ENCODE measurements at regions not wholly inside any gene's neighbourhood (a gene's known extent, or its start where the extent isn't known, plus 50 kb on each side); places are given as distances from the start of the nearest gene placed in this dataset.

GRCh38 chr2:226607379-226607778, 192.2 kb downstream of the IRS1 start:
- Histone ChIP-seq H3K27me3 (ENCODE audit: insufficient read depth, low read length) (no peaks in the 10 kb centered on the region), H2AFZ (ENCODE audit: low read length) (no peak overlapping the region), H3K4me3 (ENCODE audit: low read depth, low read length, poor library complexity, severe bottlenecking) (no peak overlapping the region), H3K9me3 (ENCODE audit: low read length) (no peaks in the 10 kb centered on the region), H3K79me2 (ENCODE audit: insufficient read depth, low read length) (no peaks in the 10 kb centered on the region), H3K4me2 (ENCODE audit: low read length) (no peak overlapping the region), H3K9me2 (ENCODE audit: low read depth, low read length) (no peaks in the 10 kb centered on the region), H3K9ac (ENCODE audit: low read length) (no peak overlapping the region), H3K4me1 (ENCODE audit: insufficient read depth, low read length, severe bottlenecking) (no peaks in the 10 kb centered on the region), H4K20me1 (ENCODE audit: insufficient read depth, low read length) (no peaks in the 10 kb centered on the region), H3K36me3 (ENCODE audit: insufficient read depth, low read length) (no peaks in the 10 kb centered on the region), H3K27ac (ENCODE audit: low read depth, low read length, poor library complexity, severe bottlenecking) (no peak overlapping the region), H3F3A (ENCODE audit: insufficient read depth, low read length) (no peaks in the 10 kb centered on the region)
- TF ChIP-seq CTCF (IDR thresholded peaks at IDR 0.05; ENCODE audit: low read length) = no peak
- no peak for TF ChIP-seq EZH2 (IDR thresholded peaks at IDR 0.05; ENCODE audit: borderline replicate concordance, low read length)

GRCh38 chr2:226605642-226606041, 194.0 kb downstream of the IRS1 start:
- H3K27me3 ChIP-seq (ENCODE audit: insufficient read depth, low read length) = no peaks in the 10 kb centered on the region
- H3K9me3 ChIP-seq (ENCODE audit: low read length) = no peaks in the 10 kb centered on the region
- no peak overlapping the region for H3K9ac ChIP-seq (ENCODE audit: low read length)
- no peaks in the 10 kb centered on the region for H3K36me3 ChIP-seq (ENCODE audit: insufficient read depth, low read length)
- H3K79me2 ChIP-seq (ENCODE audit: insufficient read depth, low read length) = no peaks in the 10 kb centered on the region
- H3F3A ChIP-seq (ENCODE audit: insufficient read depth, low read length) = no peaks in the 10 kb centered on the region
- H4K20me1 ChIP-seq (ENCODE audit: insufficient read depth, low read length) = no peaks in the 10 kb centered on the region
- no peak overlapping the region for H2AFZ ChIP-seq (ENCODE audit: low read length)
- H3K4me1 ChIP-seq (ENCODE audit: insufficient read depth, low read length, severe bottlenecking) = no peaks in the 10 kb centered on the region
- H3K27ac ChIP-seq (ENCODE audit: low read depth, low read length, poor library complexity, severe bottlenecking) = no peak overlapping the region
- H3K4me2 ChIP-seq (ENCODE audit: low read length) = no peak overlapping the region
- no peak overlapping the region for H3K4me3 ChIP-seq (ENCODE audit: low read depth, low read length, poor library complexity, severe bottlenecking)
- TF ChIP-seq EZH2 (IDR thresholded peaks at IDR 0.05; ENCODE audit: borderline replicate concordance, low read length) (no peak), CTCF (IDR thresholded peaks at IDR 0.05; ENCODE audit: low read length) (no peak)
- H3K9me2 ChIP-seq (ENCODE audit: low read depth, low read length) = no peaks in the 10 kb centered on the region

GRCh38 chr2:226603606-226604005, 196.0 kb downstream of the IRS1 start:
- Histone ChIP-seq H3K4me3 (ENCODE audit: low read depth, low read length, poor library complexity, severe bottlenecking) (no peak overlapping the region), H3K79me2 (ENCODE audit: insufficient read depth, low read length) (no peaks in the 10 kb centered on the region), H2AFZ (ENCODE audit: low read length) (no peak overlapping the region), H3K9me2 (ENCODE audit: low read depth, low read length) (no peaks in the 10 kb centered on the region), H3K9me3 (ENCODE audit: low read length) (no peaks in the 10 kb centered on the region), H3K27me3 (ENCODE audit: insufficient read depth, low read length) (no peaks in the 10 kb centered on the region), H3K27ac (ENCODE audit: low read depth, low read length, poor library complexity, severe bottlenecking) (no peak overlapping the region), H3K4me2 (ENCODE audit: low read length) (no peak overlapping the region), H3K4me1 (ENCODE audit: insufficient read depth, low read length, severe bottlenecking) (no peaks in the 10 kb centered on the region), H3K36me3 (ENCODE audit: insufficient read depth, low read length) (no peaks in the 10 kb centered on the region), H4K20me1 (ENCODE audit: insufficient read depth, low read length) (no peaks in the 10 kb centered on the region), H3F3A (ENCODE audit: insufficient read depth, low read length) (no peaks in the 10 kb centered on the region), H3K9ac (ENCODE audit: low read length) (no peak overlapping the region)
- TF ChIP-seq CTCF (IDR thresholded peaks at IDR 0.05; ENCODE audit: low read length) (no peak), EZH2 (IDR thresholded peaks at IDR 0.05; ENCODE audit: borderline replicate concordance, low read length) (no peak)

All from OCI-LY1 (cell line).